DND-41 (cell line): ENCODE measurements at regions not wholly inside any gene's neighbourhood (a gene's known extent, or its start where the extent isn't known, plus 50 kb on each side); places are given as distances from the start of the nearest gene placed in this dataset.

Experiments
- EZH2 ChIP-seq: IDR thresholded peaks from 3 replicates; pipeline ENCODE4 v1.6.1; 2012; ENCODE audit warnings: borderline replicate concordance, low read depth, mild to moderate bottlenecking, moderate library complexity, low read length, inconsistent platforms; ENCODE audit not compliant: severe bottlenecking
- TF ChIP-seq, protein P1 (sequence below): IDR thresholded peaks from 2 replicates; pipeline ENCODE4 v1.5.1; 2012; ENCODE audit warnings: borderline replicate concordance, low read length, moderate library complexity, mild to moderate bottlenecking; ENCODE audit not compliant: poor library complexity, severe bottlenecking; ENCODE audit errors: extremely low read depth

DNA sequence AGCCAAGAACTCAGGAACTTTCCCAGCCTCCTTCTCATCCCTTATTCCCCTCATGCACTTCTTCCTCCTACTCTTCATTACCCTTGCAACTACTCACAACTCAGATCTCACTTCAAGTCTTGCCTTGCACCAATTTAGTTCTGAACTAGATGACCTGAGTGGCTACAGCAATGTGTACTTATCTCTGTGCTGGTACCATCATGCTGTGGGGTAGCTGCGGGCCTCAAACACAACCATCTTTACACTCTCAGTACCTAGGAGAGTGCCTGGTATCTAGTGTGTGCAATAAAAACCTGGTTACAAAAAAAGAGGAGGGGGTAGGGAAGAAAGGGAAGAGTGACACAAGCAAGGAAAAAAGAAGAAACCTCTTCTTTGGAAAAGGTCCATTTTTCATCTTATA is 219.0 kb downstream of the SPTSSA start:
- TF ChIP-seq, protein P1, sequence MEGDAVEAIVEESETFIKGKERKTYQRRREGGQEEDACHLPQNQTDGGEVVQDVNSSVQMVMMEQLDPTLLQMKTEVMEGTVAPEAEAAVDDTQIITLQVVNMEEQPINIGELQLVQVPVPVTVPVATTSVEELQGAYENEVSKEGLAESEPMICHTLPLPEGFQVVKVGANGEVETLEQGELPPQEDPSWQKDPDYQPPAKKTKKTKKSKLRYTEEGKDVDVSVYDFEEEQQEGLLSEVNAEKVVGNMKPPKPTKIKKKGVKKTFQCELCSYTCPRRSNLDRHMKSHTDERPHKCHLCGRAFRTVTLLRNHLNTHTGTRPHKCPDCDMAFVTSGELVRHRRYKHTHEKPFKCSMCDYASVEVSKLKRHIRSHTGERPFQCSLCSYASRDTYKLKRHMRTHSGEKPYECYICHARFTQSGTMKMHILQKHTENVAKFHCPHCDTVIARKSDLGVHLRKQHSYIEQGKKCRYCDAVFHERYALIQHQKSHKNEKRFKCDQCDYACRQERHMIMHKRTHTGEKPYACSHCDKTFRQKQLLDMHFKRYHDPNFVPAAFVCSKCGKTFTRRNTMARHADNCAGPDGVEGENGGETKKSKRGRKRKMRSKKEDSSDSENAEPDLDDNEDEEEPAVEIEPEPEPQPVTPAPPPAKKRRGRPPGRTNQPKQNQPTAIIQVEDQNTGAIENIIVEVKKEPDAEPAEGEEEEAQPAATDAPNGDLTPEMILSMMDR = no peak
- TF ChIP-seq EZH2 = no peak
